GM18511 (cell line): ENCODE measurements at regions not wholly inside any gene's neighbourhood (a gene's known extent, or its start where the extent isn't known, plus 50 kb on each side); places are given as distances from the start of the nearest gene placed in this dataset.
"Not testable (repeated sequence)": the region's sequence is repeated elsewhere in the genome, so short reads cannot be mapped to it uniquely, and the experiment has no call there.

Experiments used
- ATAC-seq: cut with Tn5 transposase; IDR thresholded peaks from one replicate; pipeline ENCODE4 v1.9.1; 2021; ENCODE audit warnings: mild to moderate bottlenecking, moderate library complexity; ENCODE audit not compliant: unreplicated experiment

DNA sequence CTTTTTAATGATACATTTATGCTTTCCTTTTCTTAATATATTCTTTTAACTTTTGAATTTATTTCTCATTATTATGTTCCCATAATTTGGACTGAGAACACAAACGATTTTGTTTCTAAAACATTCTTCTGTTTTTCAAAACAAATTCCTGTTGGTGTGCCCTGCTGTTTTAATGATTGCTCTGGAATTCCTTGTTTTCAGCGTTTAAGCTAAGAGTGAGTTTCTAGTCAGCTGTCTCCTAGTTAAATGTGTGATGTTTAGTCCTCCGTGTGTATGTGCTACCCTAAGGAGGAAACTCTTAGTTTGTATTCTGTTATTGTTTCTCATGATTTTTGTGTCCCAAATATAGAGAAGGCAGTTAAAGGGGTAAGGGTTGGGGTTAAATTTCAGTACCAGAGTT lies 306.1 kb upstream of the RGS17 start:
- no peak for ATAC-seq

DNA sequence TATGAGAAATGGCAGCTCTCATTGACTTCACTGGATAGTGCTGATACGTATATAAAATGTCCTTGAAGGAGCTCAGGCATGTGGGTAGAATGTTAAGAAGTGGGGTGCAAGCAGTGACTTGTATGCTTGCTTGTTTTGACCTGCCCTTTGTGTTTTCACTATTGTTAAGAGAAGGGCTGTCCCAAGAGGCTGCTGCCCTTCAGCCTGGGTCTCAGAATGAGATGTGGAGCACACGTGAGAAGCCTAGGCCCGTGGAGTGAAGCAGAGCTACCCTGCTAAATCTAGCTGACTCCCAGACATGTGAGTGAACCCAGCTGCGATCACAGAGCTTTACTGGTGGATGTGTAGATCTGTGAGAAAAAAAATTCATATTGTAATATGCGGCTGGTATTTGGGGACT lies 305.3 kb upstream of the RGS17 start:
- ATAC-seq = no peak

DNA sequence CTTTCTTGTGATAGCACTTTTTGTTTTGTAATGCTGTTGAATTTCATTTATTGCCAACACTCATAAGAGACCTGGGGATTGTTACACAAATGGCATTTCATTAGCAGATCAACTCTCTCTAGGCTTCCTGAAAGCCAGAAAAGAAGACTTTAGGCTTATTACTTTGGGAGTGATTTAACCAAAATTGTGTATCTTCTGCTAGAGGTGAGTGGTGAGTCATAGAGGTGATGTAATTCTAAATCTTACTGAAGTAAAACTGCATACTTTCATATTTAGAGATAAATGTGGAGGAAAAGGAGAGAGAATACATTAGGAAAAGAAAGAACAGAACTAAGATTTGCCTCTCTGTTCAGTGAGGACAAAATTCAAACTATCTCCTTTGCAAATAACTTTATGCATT lies 304.7 kb upstream of the RGS17 start:
- no peak for ATAC-seq

DNA sequence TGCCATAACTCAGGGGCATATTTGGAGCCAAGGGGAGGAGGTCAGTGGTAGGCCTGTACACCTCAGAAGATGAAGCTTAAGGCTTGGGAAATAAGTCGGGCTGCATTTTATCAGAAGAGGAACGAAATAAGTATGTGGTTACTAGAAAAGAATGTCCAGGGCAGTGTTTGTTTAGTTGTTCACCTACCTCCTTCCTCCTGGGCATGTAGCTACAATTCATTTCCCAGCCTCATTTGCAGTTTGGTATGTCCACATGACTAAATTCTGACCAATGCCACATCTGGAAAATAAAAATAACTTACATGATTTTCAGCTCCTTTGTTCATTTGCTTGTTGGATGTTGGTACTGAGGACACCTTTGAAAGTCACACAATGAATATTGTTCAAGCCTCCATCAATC lies 294.5 kb upstream of the RGS17 start:
- no peak for ATAC-seq

DNA sequence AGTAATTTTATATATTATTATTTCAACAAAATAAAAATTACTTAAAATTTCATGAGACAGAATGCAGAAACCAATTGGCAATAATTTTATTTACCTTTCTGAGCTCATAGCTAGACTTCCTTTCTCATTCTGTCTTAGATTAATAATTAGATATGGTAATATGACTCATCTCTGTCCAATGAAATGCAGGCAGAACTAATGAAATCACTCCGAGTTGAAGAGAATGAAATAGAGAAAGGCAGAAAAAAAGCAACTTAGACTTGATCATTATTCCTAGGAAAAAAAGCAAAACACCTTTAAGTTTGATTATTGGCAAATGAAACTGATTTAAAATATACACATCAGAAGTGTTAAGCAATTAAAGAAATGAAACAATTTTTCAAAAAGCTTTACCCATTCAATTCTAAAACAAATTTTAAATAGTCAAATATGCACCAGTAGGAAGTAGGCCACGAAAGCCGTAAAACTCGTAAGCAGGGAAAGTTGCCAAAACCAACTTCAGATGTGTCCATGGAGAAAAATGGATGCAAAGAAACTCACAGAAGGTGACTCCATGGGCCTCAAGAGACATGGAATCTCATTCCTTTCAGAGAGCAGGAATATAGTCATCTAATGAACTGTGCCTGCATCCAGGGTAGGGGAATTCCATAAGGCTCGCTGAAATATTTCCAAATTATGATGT lies 293.8 kb upstream of the RGS17 start:
- ATAC-seq = no peak

DNA sequence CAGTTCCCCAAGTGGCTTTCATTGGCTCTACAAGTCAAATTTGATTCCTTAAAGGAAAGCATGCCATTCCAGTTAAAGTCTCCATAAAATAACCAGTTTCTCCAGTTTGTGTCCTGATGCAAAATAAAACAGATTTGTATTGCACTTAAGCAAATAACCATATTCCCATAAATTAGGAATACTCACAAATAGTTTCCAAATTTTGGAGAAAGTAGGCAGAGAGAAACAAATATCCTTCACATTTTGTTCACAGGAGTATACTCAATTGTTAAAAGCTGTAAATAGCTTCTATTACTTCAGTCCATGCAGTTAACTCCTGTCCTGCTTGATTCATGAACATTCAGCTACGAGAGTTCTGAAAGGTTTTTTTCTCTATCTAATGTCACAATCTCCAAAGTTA lies 281.4 kb upstream of the RGS17 start:
- no peak for ATAC-seq

DNA sequence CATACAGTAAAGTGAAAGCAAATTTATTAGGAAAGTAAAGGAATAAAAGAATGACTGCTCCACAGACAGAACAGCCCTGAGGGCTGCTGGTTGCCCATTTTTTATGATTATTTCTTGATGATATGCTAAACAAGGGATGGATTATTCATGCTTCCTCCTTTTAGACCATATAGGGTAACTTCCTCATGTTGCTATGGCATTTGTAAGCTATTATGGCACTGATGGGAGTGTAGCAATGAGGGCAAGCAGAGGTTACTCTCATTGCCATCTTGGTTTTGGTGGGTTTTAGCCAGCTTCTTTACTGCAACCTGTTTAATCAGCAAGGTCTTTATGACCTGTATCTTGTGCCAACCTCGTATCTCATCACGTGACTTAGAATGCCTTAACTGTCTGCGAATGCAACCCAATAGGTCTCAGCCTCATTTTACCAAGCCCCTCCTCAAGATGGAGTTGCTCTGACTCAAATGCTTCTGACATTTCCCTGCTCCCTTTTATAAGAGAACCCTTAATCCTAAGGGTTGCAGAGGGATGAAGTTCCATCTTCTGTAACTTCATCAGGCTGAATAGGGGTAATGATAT lies 280.1 kb upstream of the RGS17 start:
- no peak for ATAC-seq

DNA sequence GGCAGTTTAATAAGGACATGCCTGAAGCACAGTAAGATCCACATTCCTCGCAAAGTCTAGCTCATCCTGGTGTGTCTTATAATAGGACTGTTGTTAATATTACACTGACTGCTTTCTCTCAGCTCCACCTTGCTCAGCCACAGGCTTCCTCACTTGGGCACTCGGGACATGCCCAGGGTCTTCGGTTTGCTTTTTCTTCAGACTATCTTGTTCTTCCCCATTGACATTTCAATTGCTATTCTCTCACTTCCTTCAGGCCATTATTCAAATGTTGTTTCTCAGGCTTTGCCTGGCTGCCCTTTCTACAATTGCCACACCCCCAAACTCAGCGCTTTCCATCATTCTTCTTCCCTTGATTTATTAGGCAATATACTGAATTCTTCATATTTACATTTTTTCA lies 274.8 kb upstream of the RGS17 start:
- no peak for ATAC-seq

DNA sequence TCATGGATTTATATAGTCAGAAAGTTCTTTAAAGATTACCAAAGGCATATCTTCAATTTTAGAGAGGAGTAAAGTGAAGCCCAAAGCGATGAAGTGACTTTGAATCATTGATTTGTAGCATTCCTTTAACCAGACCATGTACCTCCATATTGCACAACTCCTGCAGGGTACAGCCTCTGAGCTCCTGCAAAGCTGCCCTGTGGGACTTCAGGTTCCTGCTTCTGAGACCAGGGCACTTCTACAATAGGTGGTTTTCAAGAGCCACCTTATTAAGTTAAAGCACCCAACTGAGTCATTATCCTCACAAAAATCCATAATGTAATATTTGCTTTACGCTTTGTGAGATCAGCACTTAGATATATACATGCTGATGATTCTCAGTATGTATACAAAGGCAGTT lies 270.7 kb upstream of the RGS17 start:
- ATAC-seq = no peak

DNA sequence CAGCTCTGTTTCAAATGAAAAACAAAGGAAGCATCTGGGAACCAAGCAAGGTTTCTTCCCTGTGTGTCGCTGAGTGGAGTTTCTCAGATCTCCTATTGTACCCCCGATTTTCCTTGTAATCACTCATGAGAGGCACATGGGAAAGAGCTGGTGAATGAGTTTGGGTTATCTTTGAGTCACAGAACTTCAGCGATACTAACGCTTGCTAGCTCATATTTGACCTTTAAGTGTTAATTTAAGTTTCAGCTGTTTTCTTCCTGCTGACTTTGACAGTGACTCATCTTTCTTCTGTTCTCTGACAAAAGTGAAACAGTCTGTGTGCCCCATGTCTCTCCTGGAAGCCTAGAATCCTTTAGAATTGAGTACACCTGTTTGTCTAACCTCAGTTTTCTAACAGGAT lies 261.1 kb upstream of the RGS17 start:
- no peak for ATAC-seq

DNA sequence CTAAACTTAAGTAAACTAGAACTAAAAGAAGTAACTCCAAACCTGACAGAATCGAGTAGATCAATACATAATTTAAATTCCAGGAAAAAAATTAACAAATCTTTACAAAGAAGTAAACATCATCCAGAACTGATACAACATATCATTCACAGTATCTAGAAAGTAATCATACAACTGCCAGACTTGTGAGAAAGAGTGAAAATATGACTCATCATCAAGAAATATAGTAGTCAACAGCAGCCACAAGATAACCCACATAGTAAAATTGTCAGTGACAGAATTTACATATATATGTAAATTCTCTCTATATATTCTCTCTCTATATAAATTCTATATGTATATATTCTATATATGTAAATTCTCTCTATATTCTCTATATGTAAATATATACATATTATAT lies 242.8 kb upstream of the RGS17 start:
- no peak for ATAC-seq

DNA sequence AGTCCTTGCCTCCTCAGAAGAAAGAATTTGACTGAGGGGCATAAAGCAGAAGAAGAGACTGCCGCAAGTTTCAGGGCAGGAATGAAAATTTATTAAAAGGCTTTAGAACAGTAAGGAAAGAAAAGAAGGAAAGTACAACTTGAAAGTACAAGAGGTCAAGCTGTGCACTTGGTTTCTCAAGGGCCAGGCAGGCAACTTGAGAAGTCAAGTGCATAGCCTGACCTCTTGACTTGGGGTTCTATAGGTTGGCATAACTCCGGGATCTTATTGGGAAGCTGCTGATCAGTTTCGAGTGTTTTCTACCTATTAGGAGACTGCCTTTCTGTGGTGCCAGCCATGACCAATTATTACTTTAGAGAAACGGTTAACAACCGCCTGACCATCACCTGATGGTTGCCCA lies 237.0 kb upstream of the RGS17 start:
- no peak for ATAC-seq

DNA sequence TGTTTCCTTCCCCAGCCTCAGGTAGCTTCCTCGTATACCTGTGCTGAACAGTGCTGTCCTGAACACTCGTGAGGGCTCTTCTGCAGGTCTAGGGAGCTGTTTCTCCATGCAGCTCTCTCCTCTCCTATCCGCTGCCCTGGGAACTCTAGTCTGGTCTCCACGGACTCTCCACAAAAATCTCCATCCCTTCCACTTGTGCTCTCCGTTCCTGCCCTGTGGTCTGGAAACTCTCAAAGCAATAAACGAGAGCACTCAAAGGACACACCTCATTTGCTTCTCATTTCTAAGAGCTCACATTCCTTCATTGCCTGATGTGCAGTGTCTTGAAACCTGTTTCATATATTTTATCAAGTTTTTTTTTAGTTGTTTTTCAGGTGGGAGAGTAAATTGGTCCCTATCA lies 235.9 kb upstream of the RGS17 start:
- no peak for ATAC-seq

DNA sequence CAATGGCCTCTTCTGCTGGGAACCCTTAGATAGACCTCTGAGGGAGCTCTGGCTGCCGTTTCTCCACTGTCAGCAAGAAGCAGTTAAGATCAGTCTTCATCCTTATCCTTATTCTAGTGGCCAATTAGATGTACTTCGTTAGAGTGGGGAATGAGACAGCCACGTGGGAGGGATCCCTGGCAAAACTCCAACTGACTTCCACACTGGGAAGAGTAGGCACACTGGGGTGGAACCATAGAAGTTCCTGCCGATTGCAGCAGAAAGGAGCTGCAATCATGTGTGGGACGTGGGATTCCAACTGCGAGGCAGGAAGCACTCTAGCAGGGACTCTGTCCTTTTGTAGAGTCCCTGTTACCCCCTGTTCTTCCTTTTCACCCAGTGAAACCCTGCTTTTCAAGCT lies 226.3 kb upstream of the RGS17 start:
- ATAC-seq = no peak

DNA sequence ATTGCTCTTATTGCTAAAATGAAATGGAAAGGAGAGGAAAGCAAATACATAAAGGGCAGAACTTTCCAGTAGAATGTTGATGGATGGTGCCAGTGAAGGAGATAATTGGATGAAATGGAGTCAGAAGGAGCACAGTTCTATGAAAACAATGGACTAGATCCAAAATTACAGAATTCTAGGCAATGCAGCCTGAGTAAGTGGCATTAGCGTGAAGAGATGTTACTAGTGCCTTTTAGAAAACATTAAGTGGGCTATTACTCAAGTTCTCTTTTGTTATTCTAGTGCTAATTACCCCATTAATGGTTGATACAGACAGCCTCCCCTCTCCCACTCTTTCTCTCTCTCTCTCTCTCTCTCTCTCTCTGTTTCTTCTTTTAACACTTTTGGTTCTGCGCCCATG lies 209.5 kb upstream of the RGS17 start:
- no peak for ATAC-seq

DNA sequence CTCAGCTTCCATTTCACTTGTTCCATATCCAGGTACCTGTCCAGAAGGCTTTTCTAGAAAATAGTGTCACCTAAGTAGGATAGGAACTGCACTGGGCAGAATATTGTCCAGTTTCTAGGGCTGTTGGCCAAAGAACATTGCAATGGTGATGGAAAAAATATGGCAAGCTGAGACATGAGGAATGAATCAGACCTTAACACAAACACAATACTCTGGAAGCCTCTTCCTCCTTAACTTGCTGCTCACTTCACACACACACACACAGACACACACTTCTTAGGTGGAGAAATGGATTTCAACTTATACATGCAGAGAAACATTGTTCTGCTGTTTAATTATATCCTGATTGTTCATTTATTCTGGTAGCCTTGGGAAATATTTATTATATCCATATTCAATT lies 203.0 kb upstream of the RGS17 start:
- no peak for ATAC-seq

DNA sequence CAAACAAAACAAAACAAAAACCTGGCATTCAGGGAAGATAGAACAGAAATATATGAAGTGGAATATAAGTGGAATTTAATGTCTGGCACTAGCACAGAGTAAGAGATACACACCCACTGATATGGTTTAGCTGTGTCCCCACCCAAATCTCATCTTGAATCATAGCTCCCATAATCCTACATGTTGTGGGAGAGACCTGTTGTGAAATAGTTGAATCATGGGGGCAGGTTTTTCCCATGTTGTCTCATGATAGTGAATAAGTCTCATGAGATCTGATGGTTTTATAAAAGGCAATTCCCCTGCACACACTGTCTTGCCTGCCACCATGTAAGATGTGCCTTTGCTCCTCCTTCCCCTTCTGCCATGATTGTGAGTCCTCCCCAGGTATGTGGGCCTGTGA lies 200.1 kb upstream of the RGS17 start:
- ATAC-seq = not testable (repeated sequence)

DNA sequence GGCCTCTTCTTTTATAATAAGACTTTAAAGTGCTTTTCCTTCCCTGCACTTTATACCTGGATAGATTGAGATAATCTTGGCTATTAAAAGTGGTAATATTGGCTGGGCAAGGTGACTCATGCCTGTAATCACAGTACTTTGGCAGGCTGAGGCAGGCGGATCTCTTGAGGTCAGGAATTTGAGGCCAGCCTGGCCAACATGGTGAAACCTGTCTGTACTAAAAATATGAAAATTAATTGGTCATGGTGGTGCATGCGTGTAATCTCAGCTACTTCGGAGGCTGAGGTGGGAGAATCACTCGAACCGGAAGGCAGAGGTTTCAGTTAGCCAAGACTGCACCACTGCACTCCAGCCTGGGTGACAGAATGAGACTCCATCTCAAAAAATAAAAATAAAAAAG lies 197.1 kb upstream of the RGS17 start:
- no peak for ATAC-seq

DNA sequence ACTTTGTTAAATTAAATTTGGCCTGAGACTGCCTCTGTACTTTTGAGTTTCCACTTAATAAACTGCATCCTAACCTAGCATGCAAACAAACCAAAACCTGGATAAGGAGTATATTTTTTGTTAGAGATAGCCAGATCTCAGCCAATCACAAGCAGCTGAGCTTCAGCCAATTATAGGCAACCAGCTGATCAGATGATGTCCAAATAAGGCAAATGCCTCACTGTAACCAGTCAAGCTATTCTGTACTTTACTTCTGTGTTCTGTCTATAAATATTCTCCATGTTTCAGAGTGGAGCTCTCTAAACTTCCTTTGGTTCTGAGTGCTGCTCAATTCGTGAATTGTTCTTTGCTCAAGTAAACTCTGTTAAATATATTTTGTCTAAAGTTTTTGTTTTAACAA lies 194.6 kb upstream of the RGS17 start:
- no peak for ATAC-seq

DNA sequence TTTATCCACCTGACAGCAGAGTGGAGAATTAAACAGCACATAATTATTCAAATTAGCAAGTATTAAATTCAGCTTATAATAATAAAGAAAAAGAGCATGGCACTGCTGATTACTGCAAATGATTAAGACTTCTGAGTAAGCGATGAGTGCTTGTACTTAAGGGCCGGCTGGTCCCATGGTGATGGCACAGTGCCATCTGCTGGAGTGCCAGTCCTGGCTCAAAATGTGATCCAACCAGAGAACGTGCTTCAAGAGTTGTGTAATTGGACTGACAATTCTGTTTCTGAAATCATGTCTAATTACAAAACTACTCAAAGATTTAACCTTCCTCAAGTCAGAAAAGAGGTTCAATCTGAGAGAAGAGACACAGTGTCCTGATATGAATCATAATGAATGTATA lies 181.6 kb upstream of the RGS17 start:
- ATAC-seq = peak; percentile 82

DNA sequence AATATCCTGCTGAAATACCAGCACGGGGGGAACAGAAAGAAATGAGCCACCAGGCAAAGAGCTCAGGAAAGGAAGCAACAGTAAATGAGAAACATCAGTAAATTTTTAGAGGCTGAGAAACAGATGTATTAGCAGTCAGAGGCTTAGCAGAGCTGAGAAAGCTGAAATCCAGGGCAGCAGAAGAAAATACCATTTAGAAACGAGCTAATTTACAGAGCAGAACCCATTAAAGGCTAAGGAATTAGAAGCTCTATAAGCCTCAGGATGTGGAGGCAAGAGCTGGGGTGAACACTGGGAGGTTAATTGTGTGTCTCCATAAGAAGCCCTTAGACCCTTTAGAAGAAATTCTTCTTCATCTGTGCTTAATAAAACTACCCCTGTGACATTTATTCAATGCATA lies 178.6 kb upstream of the RGS17 start:
- ATAC-seq = no peak

DNA sequence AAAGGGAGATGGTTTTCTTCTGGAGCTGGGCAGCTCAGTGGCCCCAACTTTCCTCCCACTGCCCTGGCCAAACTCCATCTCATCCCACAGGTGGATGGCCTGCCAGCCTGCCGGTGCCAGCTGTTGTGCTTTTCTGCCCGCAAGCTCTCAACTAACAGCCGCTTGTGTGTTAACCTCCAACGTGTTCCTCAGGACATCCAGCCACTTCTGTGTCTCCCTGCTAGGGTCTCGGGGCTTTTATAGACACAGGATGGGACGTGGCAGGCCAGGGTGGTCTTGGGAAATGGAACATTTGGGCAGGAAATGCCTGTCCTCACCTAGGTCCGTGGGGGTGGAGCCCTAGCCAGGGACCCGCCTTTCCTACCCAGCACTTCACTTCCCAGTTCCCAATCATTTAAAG lies 171.1 kb upstream of the RGS17 start:
- ATAC-seq = no peak

DNA sequence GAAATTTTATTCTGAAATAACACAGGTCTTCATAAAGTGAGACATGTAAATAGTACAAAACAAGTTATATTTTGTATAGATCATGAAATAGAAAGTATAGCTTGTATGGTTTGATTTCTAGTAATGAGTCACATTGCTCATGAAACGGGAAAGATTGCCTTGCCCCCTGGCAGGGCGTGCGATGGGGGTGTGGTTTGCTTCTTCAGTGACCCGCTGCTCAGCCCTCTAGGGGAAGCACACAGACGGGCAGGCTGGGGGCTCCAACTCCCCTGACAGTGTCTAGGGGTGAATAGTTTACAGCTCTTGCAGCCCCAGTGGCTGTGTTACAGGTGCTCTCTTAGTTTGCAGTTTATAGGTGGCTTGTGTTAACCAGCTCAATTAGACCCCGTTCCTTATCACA lies 170.5 kb upstream of the RGS17 start:
- ATAC-seq = peak; percentile 85
